ENCODE measurements at regions not wholly inside any gene's neighbourhood (a gene's known extent, or its start where the extent isn't known, plus 50 kb on each side); places are given as distances from the start of the nearest gene placed in this dataset.

GRCh38 chr1:177451191-177451590 is 280.4 kb downstream of the BRINP2 start:
- CTCF ChIA-PET, result no interaction called here

GRCh38 chr1:177448652-177449357 is 278.0 kb downstream of the BRINP2 start:
- Mint-ChIP-seq H3K4me1 (no peaks in the 10 kb centered on the region), H3K27me3 (no peaks in the 10 kb centered on the region), H3K36me3 (ENCODE audit: low read depth) (no peaks in the 10 kb centered on the region), H3K4me3 (no peak overlapping the region), H3K9me3 (peaks cover 4% of the 10 kb centered on the region), H3K27ac (no peak overlapping the region)
- no peak for DNase-seq
- ChIA-PET POLR2A (no interaction called here), CTCF (no interaction called here)

More at GRCh38 chr1:177451191-177451590, 280.4 kb downstream of the BRINP2 start:
- POLR2A ChIA-PET, result no interaction called here
- DNase-seq, result no peak
- peaks cover 4% of the 10 kb centered on the region for H3K9me3 Mint-ChIP-seq
- no peaks in the 10 kb centered on the region for H3K4me1 Mint-ChIP-seq
- H3K36me3 Mint-ChIP-seq (ENCODE audit: low read depth), result no peaks in the 10 kb centered on the region
- no peaks in the 10 kb centered on the region for H3K27me3 Mint-ChIP-seq
- no peak overlapping the region for H3K27ac Mint-ChIP-seq
- H3K4me3 Mint-ChIP-seq, result no peak overlapping the region

DNA sequence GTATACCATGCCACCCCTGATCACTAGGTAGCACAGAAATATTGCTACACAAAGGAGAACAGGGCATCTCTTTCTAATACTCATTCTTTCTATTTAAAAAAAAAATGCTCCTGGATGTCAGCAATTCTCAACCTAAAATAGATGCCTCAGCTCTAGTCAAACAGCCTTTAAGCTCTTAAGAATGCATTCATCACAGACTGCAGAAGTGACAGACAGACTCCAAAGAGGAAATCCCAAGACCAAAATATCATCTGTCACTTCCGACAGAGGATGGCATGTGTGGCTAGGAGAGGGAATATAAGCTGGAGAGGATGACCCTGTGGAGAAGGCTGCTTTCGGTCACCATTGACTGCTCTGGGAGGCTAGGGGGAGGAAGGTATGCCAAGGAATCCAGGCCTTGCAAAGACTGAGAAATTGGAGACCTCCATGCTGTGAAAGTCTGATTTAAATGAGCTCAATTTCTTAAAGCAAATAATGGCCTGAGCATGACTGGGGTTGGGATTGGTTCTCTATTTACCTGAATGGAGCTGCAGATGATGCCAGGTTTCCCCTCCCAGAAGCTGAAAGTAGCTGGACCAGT is 277.4 kb downstream of the BRINP2 start:
- Mint-ChIP-seq H3K4me1 (no peaks in the 10 kb centered on the region), H3K36me3 (ENCODE audit: low read depth) (no peaks in the 10 kb centered on the region), H3K27ac (no peak overlapping the region), H3K27me3 (no peaks in the 10 kb centered on the region), H3K9me3 (peaks cover 4% of the 10 kb centered on the region), H3K4me3 (no peak overlapping the region)
- POLR2A ChIA-PET, result no interaction called here
- CTCF ChIA-PET, result no interaction called here
- no peak for DNase-seq

GRCh38 chr1:177444997-177445746 is 274.4 kb downstream of the BRINP2 start:
- Mint-ChIP-seq H3K4me3 (no peak overlapping the region), H3K4me1 (no peaks in the 10 kb centered on the region), H3K27ac (no peak overlapping the region), H3K36me3 (ENCODE audit: low read depth) (no peaks in the 10 kb centered on the region), H3K27me3 (no peaks in the 10 kb centered on the region), H3K9me3 (peaks cover 2% of the 10 kb centered on the region)
- DNase-seq, result no peak
- ChIA-PET POLR2A (no interaction called here), CTCF (no interaction called here)

DNA sequence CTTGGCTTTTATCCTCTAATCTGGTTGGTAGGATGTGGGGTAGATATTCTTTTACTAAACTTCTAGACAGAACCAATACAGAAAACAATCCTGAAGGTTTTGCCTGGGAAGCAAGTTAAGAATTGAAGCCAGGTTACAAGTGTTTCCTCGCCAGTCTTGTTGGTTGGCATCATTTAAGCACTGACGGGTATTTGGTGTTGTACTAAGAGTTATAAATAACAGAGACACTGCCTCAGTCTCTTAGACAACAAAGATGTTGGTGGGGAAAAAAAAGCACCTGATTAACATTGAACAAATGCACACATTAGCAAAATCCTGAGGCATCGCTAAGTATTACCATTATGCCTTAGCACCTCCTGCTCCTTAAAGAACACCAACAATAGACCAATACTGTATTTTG is 272.2 kb downstream of the BRINP2 start:
- H3K4me3 Mint-ChIP-seq, result no peak overlapping the region
- POLR2A ChIA-PET, result no interaction called here
- H3K27me3 Mint-ChIP-seq, result no peaks in the 10 kb centered on the region
- CTCF ChIA-PET, result no interaction called here
- no peaks in the 10 kb centered on the region for H3K36me3 Mint-ChIP-seq (ENCODE audit: low read depth)
- H3K9me3 Mint-ChIP-seq, result no peaks in the 10 kb centered on the region
- no peak overlapping the region for H3K27ac Mint-ChIP-seq
- no peaks in the 10 kb centered on the region for H3K4me1 Mint-ChIP-seq
- DNase-seq, result no peak

GRCh38 chr1:177442584-177442983 is 271.8 kb downstream of the BRINP2 start:
- POLR2A ChIA-PET, result no interaction called here
- H3K4me3 Mint-ChIP-seq, result no peak overlapping the region

GRCh38 chr1:177441281-177441680 is 270.5 kb downstream of the BRINP2 start:
- Mint-ChIP-seq H3K4me3 (no peak overlapping the region), H3K27me3 (no peaks in the 10 kb centered on the region), H3K4me1 (no peaks in the 10 kb centered on the region), H3K36me3 (ENCODE audit: low read depth) (no peaks in the 10 kb centered on the region), H3K27ac (no peak overlapping the region), H3K9me3 (no peaks in the 10 kb centered on the region)
- POLR2A ChIA-PET, result no interaction called here
- DNase-seq, result no peak
- CTCF ChIA-PET, result no interaction called here

More at GRCh38 chr1:177442584-177442983, 271.8 kb downstream of the BRINP2 start:
- Mint-ChIP-seq H3K27ac (no peak overlapping the region), H3K4me1 (no peaks in the 10 kb centered on the region), H3K9me3 (no peaks in the 10 kb centered on the region), H3K36me3 (ENCODE audit: low read depth) (no peaks in the 10 kb centered on the region), H3K27me3 (no peaks in the 10 kb centered on the region)
- no peak for DNase-seq
- CTCF ChIA-PET, result no interaction called here

DNA sequence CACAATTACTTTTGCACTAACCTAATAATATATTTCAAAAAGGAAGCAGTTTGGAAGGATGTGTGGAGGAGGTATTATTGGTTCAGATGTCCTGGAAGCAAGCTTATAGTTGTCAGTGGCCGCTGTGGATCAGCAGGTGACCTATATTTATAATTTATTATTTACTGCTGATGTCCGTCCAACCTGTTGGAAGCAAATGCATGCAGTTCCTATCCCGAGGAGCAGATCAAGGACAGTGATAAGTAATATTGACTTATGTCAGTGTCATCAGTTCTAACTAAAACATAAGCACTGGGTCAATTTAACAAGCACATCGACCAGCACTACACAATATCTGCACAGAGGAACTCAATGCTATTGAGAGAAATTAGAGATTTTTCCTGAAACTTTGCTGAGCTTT is 270.1 kb downstream of the BRINP2 start:
- no peaks in the 10 kb centered on the region for H3K9me3 Mint-ChIP-seq

GRCh38 chr1:177439301-177439700 is 268.5 kb downstream of the BRINP2 start:
- no peaks in the 10 kb centered on the region for H3K4me1 Mint-ChIP-seq
- no peaks in the 10 kb centered on the region for H3K9me3 Mint-ChIP-seq
- no peak for DNase-seq
- H3K27me3 Mint-ChIP-seq, result no peaks in the 10 kb centered on the region
- H3K36me3 Mint-ChIP-seq (ENCODE audit: low read depth), result no peaks in the 10 kb centered on the region
- H3K27ac Mint-ChIP-seq, result no peak overlapping the region
- ChIA-PET POLR2A (no interaction called here), CTCF (no interaction called here)
- no peak overlapping the region for H3K4me3 Mint-ChIP-seq

More for the DNA sequence above, 270.1 kb downstream of the BRINP2 start:
- CTCF ChIA-PET, result no interaction called here
- H3K36me3 Mint-ChIP-seq (ENCODE audit: low read depth), result no peaks in the 10 kb centered on the region
- no peaks in the 10 kb centered on the region for H3K4me1 Mint-ChIP-seq
- POLR2A ChIA-PET, result no interaction called here
- H3K4me3 Mint-ChIP-seq, result no peak overlapping the region
- DNase-seq, result no peak
- H3K27me3 Mint-ChIP-seq, result no peaks in the 10 kb centered on the region
- H3K27ac Mint-ChIP-seq, result no peak overlapping the region

DNA sequence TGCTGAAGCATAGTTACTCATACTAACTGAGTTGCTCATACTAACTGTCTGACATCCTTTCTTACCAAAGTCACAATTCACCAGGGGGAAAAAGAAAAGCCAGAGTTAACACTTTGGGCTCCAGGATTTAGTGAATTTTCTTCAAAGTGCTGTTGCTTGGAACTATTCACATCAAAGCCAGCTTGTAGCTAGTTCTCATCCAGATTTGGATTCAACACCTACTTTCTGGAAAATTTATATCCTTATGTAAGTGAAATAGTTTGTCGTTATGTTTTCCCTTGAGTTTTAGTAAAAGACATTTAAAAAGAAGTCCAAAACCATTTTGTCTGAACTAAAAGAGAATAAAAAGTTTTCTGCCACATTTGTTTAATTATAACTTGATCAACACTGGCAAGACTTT is 264.6 kb downstream of the BRINP2 start:
- H3K36me3 Mint-ChIP-seq (ENCODE audit: low read depth), result no peaks in the 10 kb centered on the region
- CTCF ChIA-PET, result no interaction called here
- DNase-seq, result no peak
- no peak overlapping the region for H3K27ac Mint-ChIP-seq
- H3K9me3 Mint-ChIP-seq, result no peaks in the 10 kb centered on the region
- no peak overlapping the region for H3K4me3 Mint-ChIP-seq
- POLR2A ChIA-PET, result no interaction called here
- no peaks in the 10 kb centered on the region for H3K27me3 Mint-ChIP-seq
- H3K4me1 Mint-ChIP-seq, result no peaks in the 10 kb centered on the region

DNA sequence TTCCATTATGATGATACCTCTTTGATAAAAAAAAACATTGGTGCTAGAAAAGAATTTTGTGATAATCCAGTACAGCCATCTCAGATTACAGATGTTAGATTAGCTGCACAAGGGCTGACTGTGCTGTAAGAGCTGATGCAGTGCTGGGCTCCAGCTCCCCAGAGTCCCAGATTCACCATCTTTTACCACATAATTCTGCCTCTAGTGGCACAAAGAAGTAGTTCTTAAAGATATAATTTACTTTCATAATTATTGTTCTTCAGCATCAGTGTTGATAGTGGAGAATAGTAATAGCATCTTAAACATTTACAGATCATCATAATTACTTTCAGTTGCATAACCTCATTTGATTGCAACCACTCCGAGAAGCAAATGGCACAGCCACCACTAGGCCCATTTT is 262.1 kb downstream of the BRINP2 start:
- Mint-ChIP-seq H3K4me1 (no peaks in the 10 kb centered on the region), H3K4me3 (no peak overlapping the region), H3K9me3 (no peaks in the 10 kb centered on the region), H3K27ac (no peak overlapping the region), H3K36me3 (ENCODE audit: low read depth) (no peaks in the 10 kb centered on the region), H3K27me3 (no peaks in the 10 kb centered on the region)
- ChIA-PET CTCF (no interaction called here), POLR2A (no interaction called here)
- DNase-seq, result no peak

DNA sequence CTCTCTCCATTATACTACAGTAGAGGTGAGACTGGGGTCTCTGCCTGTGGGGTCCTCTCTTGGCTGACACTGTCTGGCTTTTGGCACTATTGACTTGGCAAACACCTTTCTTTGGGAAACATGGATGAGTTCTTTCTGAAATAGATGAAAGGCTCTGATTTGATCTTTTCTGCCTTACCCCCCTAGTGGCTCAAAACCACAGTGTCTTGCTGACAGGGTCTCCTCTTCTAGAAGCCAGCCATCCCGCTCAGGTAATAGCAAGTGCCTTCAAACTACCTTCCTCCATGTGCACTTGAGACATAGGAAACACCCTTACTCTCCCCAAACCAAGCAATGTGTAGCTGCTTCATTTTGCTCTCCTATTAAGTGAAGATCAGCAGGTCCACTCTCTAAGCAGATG is 260.4 kb downstream of the BRINP2 start:
- DNase-seq, result no peak
- Mint-ChIP-seq H3K27ac (no peak overlapping the region), H3K36me3 (ENCODE audit: low read depth) (no peaks in the 10 kb centered on the region), H3K9me3 (peaks cover 4% of the 10 kb centered on the region), H3K4me3 (no peak overlapping the region), H3K4me1 (no peaks in the 10 kb centered on the region), H3K27me3 (no peaks in the 10 kb centered on the region)
- POLR2A ChIA-PET, result no interaction called here
- CTCF ChIA-PET, result no interaction called here

DNA sequence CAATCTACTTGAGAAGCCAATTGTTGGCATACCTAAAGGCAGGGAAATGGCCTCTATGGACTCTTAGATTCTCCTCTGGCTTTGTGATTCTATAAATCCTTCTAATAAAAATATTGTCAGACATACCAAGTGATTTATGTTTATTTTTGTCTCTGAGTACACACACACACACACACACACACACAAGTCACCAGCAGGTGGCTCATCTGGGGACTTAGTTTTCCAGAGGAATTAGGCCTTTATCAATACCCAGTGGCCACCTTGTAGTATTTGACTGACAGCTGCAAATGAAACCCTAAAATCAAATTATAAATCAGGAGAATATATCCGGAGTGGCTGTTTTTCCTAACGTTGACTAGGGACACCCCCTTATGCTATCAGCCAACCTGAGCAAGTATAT is 258.5 kb downstream of the BRINP2 start:
- POLR2A ChIA-PET, result no interaction called here
- Mint-ChIP-seq H3K4me3 (no peak overlapping the region), H3K4me1 (no peaks in the 10 kb centered on the region), H3K27me3 (no peaks in the 10 kb centered on the region), H3K9me3 (peaks cover 5% of the 10 kb centered on the region), H3K36me3 (ENCODE audit: low read depth) (no peaks in the 10 kb centered on the region), H3K27ac (no peak overlapping the region)
- no peak for DNase-seq
- CTCF ChIA-PET, result no interaction called here

GRCh38 chr1:177427811-177428210 is 257.1 kb downstream of the BRINP2 start:
- peaks cover 5% of the 10 kb centered on the region for H3K9me3 Mint-ChIP-seq
- no peaks in the 10 kb centered on the region for H3K4me1 Mint-ChIP-seq

More at GRCh38 chr1:177427811-177428210, 257.1 kb downstream of the BRINP2 start:
- ChIA-PET POLR2A (no interaction called here), CTCF (no interaction called here)
- H3K4me3 Mint-ChIP-seq, result no peak overlapping the region
- H3K27ac Mint-ChIP-seq, result no peak overlapping the region
- no peak for DNase-seq
- no peaks in the 10 kb centered on the region for H3K27me3 Mint-ChIP-seq
- H3K36me3 Mint-ChIP-seq (ENCODE audit: low read depth), result no peaks in the 10 kb centered on the region
